SHP77 (cell line): ENCODE measurements at regions not wholly inside any gene's neighbourhood (a gene's known extent, or its start where the extent isn't known, plus 50 kb on each side); places are given as distances from the start of the nearest gene placed in this dataset.

Source experiments
- DNase-seq, 2 experiments: peaks; one replicate each; lab custom pipeline; 2025; lab: John Stamatoyannopoulos, UW

DNA sequence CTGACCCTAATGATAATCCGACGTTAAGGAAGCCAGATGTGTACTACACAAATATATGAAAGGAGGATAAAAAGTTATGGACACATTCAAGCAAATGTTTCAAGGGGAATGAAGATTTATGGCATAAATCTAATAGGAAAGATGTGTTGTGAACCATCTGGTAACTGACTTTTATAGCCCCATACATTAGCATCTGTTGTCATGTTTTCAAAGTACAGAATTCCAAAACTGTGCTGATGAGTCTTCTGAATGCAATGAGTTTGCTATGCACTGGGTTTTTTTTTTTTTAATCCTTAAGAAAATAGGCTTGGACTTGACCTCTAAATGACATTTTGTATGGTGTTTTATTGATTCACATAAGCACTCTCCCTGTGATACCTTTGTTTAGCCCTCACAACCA is 158.5 kb upstream of the ESRRG start:
- DNase-seq = no peak

DNA sequence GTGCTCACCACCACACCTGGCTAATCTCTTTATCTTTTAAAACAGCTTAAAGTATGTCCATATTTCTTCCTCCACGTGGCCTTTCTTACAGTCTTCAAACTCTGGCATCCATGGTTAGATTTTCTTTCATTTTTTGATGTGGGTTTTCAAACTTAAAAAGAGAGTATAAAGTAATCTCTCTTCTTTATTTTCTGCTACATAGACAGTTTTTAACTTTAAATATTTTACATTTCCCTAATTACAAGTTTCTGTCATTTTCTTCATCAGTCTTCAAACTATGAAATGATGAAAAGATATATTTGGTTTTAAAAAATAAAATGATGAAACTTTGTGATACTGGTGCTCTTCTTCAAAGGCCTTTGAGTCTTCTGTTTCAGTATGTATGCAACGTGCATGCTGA is 143.5 kb upstream of the ESRRG start:
- no peak for DNase-seq

DNA sequence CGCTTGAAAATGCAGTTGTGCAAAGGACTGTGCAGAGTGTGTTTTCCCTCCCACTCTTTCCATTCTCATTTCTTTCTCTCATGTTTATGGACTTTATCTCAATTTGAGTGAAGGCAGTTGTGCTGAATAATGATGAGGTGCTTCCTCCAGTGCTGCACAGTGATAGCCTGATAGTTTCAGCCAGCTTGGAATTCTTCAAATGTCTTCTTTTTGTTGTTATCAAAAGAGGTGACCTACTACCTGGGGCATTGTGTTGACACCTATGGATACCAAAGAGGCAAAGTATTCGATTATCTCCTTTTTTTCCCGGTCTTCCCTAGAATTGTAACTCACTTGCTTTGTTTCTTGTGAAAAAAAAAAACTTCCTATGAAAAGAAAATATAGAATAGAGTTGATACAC is 132.6 kb upstream of the ESRRG start:
- DNase-seq = no peak

DNA sequence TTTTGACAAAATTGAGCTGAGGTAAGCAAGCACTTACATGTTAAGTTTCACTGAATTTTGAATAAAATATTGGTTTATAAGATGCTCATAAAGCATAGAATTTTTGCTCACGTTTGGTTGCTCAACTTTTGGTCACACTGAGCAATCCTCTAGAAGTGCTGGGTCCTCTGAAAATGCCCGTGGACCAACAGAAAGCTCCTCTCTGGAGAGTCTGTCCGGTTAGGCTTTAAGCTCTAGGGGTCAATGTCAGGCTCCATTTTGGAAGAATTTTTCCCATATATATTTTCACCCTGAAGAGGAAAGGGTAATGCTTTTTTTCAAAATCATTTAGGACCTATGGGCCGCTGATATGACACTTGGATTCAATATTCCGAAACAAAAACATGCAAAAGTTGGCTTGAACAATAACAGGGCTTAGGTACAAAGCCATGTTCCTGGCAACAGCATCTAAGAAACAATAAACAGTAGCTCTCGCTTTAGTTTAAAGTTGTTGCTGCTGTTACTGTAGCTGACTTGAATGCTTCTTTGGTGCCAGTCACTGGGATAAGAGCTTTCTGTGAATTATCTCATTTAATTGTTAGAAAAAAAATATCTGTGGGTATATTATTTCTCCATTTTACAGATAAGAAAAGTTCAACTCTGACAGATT is 131.7 kb upstream of the ESRRG start:
- DNase-seq = no peak

- DNase-seq = no peak
These were observed 127.8 kb upstream of the ESRRG start for GRCh38 chr1:216851073-216851472.

GRCh38 chr1:216849146-216849545 is 125.9 kb upstream of the ESRRG start:
- DNase-seq = no peak

DNA sequence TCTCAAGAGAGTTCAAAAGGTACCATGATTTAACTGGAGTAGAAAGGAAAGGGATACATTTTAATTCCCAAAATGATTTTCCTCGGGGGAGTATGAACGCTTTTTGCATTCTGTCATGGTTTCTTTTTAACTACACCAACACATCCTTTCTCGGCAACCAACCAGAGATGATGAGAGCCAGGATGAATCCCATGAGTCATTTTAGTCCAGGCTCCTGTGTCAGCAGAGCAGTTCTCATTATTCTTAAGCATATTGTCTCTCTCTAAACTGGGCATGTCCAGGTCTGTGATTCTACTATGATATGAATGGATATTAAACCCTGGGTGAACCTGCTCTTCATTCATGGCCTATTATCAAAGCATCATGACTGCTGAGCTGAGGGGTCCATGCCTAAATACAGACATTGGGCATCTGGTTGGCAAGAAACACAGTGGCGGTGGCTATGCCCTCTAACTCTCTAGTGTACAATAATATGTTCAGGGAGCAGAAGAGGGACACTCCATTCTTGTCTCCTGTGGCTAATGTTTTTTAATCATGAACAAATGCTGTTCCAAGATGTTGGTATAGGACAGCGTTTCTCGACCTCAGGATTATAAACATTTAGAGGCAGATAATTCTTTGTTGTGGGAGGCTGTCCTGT is 124.3 kb upstream of the ESRRG start:
- no peak for DNase-seq

GRCh38 chr1:216846339-216846738 is 123.1 kb upstream of the ESRRG start:
- no peak for DNase-seq

- DNase-seq = no peak
These were observed 120.2 kb upstream of the ESRRG start for GRCh38 chr1:216843409-216843808.

GRCh38 chr1:216841165-216841564 is 117.9 kb upstream of the ESRRG start:
- no peak for DNase-seq

DNA sequence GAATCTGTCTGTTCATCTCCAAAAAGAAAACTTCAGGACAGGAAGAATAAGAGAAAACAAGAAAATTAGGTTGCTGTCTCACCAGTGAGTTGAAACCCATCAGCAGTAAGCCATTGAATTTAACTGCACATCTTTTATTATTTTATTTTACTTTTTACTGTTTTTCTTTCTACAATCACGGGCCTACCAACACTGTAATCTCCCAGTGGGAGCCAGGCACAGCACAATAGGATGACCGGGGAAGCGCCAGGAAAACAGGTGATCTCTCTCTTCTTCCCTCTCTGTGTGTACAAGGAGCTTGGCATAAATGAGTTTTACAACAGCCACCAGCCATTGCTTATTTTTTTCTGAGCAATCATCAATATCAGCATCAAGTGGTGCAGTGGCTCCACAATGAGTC is 113.1 kb upstream of the ESRRG start:
- DNase-seq = no peak

- no peak for DNase-seq
These were observed 110.3 kb upstream of the ESRRG start for GRCh38 chr1:216833509-216833908.

GRCh38 chr1:216832192-216832591 is 109.0 kb upstream of the ESRRG start:
- no peak for DNase-seq

DNA sequence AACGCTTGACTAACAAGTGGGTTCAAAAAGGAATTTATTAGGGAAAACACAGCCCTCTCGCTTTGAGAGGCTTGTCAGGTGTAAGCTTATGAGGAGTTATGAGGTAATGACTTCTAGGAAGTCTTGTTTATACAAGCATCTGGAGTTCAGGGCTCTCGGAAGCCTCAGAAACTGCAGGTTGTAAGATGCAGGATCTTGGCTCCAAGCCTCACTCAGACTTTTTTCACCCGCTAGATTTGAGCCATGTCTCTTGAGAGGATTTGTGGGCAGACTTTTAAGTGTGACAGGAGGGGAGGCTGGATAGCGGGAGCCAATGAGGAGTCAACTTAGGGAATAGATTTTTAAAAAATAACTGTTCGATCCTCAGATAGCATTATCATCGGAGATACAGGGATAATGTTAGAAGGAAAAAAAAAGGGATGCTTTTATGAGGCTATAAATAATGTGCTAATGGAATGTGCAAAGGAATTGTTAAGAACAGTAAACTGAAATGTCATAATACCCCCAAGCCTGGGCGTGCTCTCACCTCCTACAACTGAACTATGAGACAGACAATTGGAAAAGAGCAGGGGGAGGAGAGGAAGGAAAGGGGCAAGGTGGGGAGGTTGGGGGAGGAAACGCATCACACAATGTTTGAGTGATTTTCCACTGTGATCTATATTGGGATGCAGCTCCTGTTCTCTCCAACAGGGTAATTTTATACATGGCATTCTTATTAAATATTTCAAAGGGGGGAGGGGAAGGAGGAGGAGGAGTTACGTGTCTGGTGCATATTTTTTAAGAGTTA is 107.4 kb upstream of the ESRRG start:
- no peak for DNase-seq

DNA sequence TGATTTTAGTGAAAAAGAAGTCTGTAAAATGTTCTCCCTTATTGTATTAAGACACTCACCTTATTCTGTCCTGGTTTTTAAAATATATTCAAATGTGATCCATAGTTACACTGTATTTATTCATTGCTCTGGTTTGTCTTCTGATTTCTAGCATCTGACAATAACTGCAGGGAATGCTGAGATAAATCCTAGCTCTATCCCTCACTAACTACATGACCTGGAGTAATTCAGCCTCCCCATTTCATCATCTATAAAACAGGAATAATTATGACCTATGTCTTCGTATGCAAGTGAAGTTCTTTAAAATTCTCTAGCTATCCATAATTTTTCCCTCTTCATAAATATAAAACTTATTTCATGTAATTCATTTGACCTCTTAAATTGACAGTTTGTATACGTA is 104.0 kb upstream of the ESRRG start:
- DNase-seq = no peak

GRCh38 chr1:216826646-216827045 is 103.4 kb upstream of the ESRRG start:
- no peak for DNase-seq

DNA sequence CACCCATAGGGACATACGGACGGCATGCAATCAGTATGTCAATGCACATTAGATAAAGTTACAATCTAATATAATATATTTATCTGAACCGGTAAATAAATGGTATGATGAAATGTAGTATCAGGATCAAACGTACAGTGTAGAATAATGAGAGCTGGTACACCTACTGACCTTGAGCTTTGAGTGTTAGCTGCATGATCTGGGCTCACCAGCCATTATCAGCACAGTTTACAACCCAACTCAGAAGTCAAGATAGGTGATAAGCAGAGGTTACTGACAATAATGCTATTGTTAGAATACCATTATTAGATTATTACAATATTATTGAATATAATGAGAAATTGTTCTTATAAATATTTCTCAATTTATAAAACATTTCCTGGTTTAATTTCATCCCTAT is 103.0 kb upstream of the ESRRG start:
- DNase-seq = no peak

- no peak for DNase-seq
These were observed 102.3 kb upstream of the ESRRG start for GRCh38 chr1:216825557-216825956.

GRCh38 chr1:216824511-216824910 is 101.3 kb upstream of the ESRRG start:
- no peak for DNase-seq

DNA sequence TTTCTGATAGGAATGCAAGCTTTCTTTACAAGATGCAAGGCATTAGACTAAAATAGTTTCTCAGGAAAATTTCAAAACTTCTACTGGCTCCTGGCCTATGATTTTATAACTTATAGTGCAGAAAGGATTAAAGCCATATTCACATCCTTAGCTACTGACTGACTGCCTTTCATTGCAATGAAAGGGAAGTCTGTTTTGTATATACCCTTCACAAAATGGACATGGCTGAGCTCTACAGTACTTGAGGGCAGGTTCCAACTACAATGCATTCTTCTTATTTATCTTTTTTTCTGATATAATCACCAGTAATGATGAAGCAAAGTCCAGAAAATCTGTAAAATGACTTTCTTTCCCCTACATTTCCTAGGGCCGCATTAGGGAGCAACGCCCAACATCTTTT is 100.5 kb upstream of the ESRRG start:
- DNase-seq = no peak

- DNase-seq = peak; percentile 29 to 31
These were observed 99.3 kb upstream of the ESRRG start for GRCh38 chr1:216822480-216822879.

- no peak for DNase-seq
These were observed 97.1 kb upstream of the ESRRG start for GRCh38 chr1:216820345-216820744.

DNA sequence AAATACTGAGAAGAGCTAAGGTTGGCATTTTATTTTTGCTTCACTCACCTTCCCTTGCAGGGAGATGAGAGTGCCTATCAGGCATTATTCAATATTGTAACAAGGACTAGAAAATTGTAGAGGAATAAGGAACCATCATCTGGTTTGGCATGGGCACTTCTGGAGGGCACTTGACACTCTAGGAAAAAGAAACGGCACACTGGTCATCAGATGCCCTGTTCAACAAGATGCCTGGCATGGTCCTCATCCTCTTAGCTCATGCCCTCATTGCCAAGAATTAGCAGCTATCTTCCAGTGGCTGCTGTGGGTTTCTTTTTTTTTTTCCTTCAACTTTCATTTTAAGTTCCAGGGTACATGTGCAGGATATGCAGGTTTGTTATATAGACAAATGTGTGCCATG is 95.1 kb upstream of the ESRRG start:
- no peak for DNase-seq
